GOT3 (cell line): ENCODE measurements at regions not wholly inside any gene's neighbourhood (a gene's known extent, or its start where the extent isn't known, plus 50 kb on each side); places are given as distances from the start of the nearest gene placed in this dataset.

Experiments
- DNase-seq: peaks from one replicate; lab custom pipeline; 2025; ENCODE audit warnings: mixed read lengths; lab: John Stamatoyannopoulos, UW

- no peak for DNase-seq
Measured at GRCh38 chr4:41390661-41391060, 133.9 kb downstream of the UCHL1 start.

GRCh38 chr4:41391271-41391670, 134.5 kb downstream of the UCHL1 start:
- no peak for DNase-seq

- no peak for DNase-seq
Measured at GRCh38 chr4:41394481-41394894, 137.8 kb downstream of the UCHL1 start.

- no peak for DNase-seq
Measured at GRCh38 chr4:41396214-41396613, 139.5 kb downstream of the UCHL1 start.

- DNase-seq = no peak
Measured at GRCh38 chr4:41396869-41397268, 140.1 kb downstream of the UCHL1 start.

- no peak for DNase-seq
Measured at GRCh38 chr4:41399231-41399630, 138.7 kb upstream of the LIMCH1 start.

GRCh38 chr4:41400296-41400695, 137.7 kb upstream of the LIMCH1 start:
- DNase-seq = no peak

- DNase-seq = no peak
Measured at GRCh38 chr4:41405464-41406112, 132.4 kb upstream of the LIMCH1 start.

GRCh38 chr4:41406113-41406516, 131.8 kb upstream of the LIMCH1 start:
- DNase-seq = no peak

GRCh38 chr4:41408150-41408549, 129.8 kb upstream of the LIMCH1 start:
- no peak for DNase-seq

GRCh38 chr4:41408859-41409593, 128.9 kb upstream of the LIMCH1 start:
- DNase-seq = no peak

- DNase-seq = no peak
Measured at GRCh38 chr4:41409594-41409895, 128.4 kb upstream of the LIMCH1 start.

GRCh38 chr4:41410049-41410448, 127.9 kb upstream of the LIMCH1 start:
- no peak for DNase-seq

- DNase-seq = no peak
Measured at GRCh38 chr4:41413670-41414411, 124.1 kb upstream of the LIMCH1 start.

GRCh38 chr4:41414412-41414779, 123.6 kb upstream of the LIMCH1 start:
- DNase-seq = no peak

- DNase-seq = no peak
Measured at GRCh38 chr4:41418444-41418843, 119.5 kb upstream of the LIMCH1 start.

- no peak for DNase-seq
Measured at GRCh38 chr4:41420541-41420940, 117.4 kb upstream of the LIMCH1 start.

GRCh38 chr4:41423117-41423516, 114.8 kb upstream of the LIMCH1 start:
- DNase-seq = no peak

GRCh38 chr4:41424522-41424921, 113.4 kb upstream of the LIMCH1 start:
- DNase-seq = no peak

GRCh38 chr4:41425650-41426049, 112.3 kb upstream of the LIMCH1 start:
- DNase-seq = no peak

GRCh38 chr4:41426539-41426938, 111.4 kb upstream of the LIMCH1 start:
- DNase-seq = no peak

- no peak for DNase-seq
Measured at GRCh38 chr4:41427306-41427882, 110.6 kb upstream of the LIMCH1 start.
